Esophagus squamous epithelium (tissue), 4 donors: ENCODE measurements at regions not wholly inside any gene's neighbourhood (a gene's known extent, or its start where the extent isn't known, plus 50 kb on each side); places are given as distances from the start of the nearest gene placed in this dataset.

ENCODE experiments used
- POLR2A ChIP-seq, 4 donors: fragments of 450-650 bp; IDR thresholded peaks; one replicate each; pipeline ENCODE4 v1.6.1; 2017; ENCODE audit warnings: antibody characterized with exemption in 4 of 4, mild to moderate bottlenecking in 4 of 4, moderate library complexity in 3 of 4
- TF ChIP-seq, protein P1 (sequence below), 6 experiments: fragments of 450-650 bp in 4 of 6; fragments of 200-600 bp in 2 of 6; sonication (generic) in 2 of 6; IDR thresholded peaks; one replicate each; pipeline ENCODE4 v1.5.1; 2016 to 2019; ENCODE audit warnings: antibody characterized with exemption in 6 of 6, mild to moderate bottlenecking in 4 of 6, moderate library complexity in 4 of 6

DNA sequence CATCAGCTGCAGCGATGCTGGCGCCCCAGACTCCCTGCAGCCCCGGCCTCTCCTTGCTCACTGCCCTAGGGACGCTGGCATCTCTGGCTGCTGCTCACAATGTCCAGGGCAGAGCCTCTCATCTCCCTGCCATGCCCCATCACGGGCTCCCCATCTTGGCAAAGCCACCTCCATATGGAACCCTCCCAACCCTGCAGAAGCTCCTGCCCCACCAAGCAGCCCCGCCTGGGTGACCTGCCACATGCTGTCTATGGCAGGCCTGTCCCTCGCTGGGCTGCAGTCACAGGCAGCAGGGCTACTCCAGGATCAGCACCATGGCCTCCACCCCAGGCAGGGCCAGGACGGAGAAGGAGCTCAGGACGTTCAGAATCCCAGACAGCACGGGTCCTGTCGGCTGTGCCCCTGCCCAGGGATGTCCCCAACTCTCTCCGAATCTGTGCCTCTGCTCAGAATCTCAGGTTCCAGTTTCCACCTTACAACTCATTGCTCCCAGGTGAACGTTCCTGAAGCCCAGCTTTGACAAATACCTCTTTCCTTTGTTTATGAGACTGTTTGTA is 58.4 kb downstream of the PLXNA1 start:
- TF ChIP-seq, protein P1, sequence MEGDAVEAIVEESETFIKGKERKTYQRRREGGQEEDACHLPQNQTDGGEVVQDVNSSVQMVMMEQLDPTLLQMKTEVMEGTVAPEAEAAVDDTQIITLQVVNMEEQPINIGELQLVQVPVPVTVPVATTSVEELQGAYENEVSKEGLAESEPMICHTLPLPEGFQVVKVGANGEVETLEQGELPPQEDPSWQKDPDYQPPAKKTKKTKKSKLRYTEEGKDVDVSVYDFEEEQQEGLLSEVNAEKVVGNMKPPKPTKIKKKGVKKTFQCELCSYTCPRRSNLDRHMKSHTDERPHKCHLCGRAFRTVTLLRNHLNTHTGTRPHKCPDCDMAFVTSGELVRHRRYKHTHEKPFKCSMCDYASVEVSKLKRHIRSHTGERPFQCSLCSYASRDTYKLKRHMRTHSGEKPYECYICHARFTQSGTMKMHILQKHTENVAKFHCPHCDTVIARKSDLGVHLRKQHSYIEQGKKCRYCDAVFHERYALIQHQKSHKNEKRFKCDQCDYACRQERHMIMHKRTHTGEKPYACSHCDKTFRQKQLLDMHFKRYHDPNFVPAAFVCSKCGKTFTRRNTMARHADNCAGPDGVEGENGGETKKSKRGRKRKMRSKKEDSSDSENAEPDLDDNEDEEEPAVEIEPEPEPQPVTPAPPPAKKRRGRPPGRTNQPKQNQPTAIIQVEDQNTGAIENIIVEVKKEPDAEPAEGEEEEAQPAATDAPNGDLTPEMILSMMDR (IDR thresholded peaks at IDR 0.05): no peak
- no peak for TF ChIP-seq POLR2A (IDR thresholded peaks at IDR 0.05)
